ENCODE measurements at regions not wholly inside any gene's neighbourhood (a gene's known extent, or its start where the extent isn't known, plus 50 kb on each side); places are given as distances from the start of the nearest gene placed in this dataset.

GRCh38 chr2:47260971-47261370, 84.7 kb upstream of the CALM2 start:
- TF ChIP-seq CTCF (IDR thresholded peaks at IDR 0.05), result no peak
- no peak for TF ChIP-seq POLR2A (IDR thresholded peaks at IDR 0.05)
